Endodermal cell (in vitro differentiated cells): ENCODE measurements at regions not wholly inside any gene's neighbourhood (a gene's known extent, or its start where the extent isn't known, plus 50 kb on each side); places are given as distances from the start of the nearest gene placed in this dataset.

Experiments used
- DNase-seq: peaks from one replicate; pipeline ENCODE4 v3.0.0-alpha.2; 2017
- H3K27ac ChIP-seq: 2 replicates; pipeline ENCODE4 v1.5.1; 2013; ENCODE audit warnings: mild to moderate bottlenecking, low read depth, low read length, moderate library complexity
- H3K27me3 ChIP-seq: 2 replicates; pipeline ENCODE4 v1.6.1; 2013; ENCODE audit warnings: mild to moderate bottlenecking, low read length, moderate library complexity; ENCODE audit not compliant: insufficient read depth, control insufficient read depth, poor library complexity, severe bottlenecking
- H3K36me3 ChIP-seq: 2 replicates; pipeline ENCODE4 v1.7.0; 2013; ENCODE audit warnings: mild to moderate bottlenecking, low read length, moderate library complexity; ENCODE audit not compliant: control insufficient read depth, insufficient read depth
- H3K4me1 ChIP-seq: one replicate; pipeline ENCODE4 v1.7.0; 2013; ENCODE audit warnings: low read length; ENCODE audit not compliant: control insufficient read depth, insufficient read depth
- H3K4me3 ChIP-seq: 2 replicates; pipeline ENCODE4 v1.5.1; 2013; ENCODE audit warnings: mild to moderate bottlenecking, low read length, moderate library complexity
- H3K9ac ChIP-seq: 2 replicates; pipeline ENCODE4 v1.6.1; 2013; ENCODE audit warnings: mild to moderate bottlenecking, low read length, moderate library complexity; ENCODE audit not compliant: poor library complexity, severe bottlenecking; ENCODE audit errors: extremely low read depth
- H3K9me3 ChIP-seq: 2 replicates; pipeline ENCODE4 v1.6.1; 2013; ENCODE audit warnings: mild to moderate bottlenecking, low read length, moderate library complexity; ENCODE audit not compliant: control insufficient read depth
- H3K27ac Mint-ChIP-seq: 2 replicates; pipeline ENCODE4 v1.8.0; 2020; ENCODE audit warnings: mixed read lengths
- H3K27me3 Mint-ChIP-seq: 2 replicates; pipeline ENCODE4 v1.8.0; 2021; ENCODE audit warnings: mild to moderate bottlenecking, mixed read lengths; ENCODE audit not compliant: insufficient read depth
- H3K36me3 Mint-ChIP-seq: 2 replicates; pipeline ENCODE4 v1.8.0; 2020; ENCODE audit warnings: low read depth, mixed read lengths
- H3K4me1 Mint-ChIP-seq: 2 replicates; pipeline ENCODE4 v1.8.0; 2020; ENCODE audit warnings: mixed read lengths
- H3K4me3 Mint-ChIP-seq: 2 replicates; pipeline ENCODE4 v1.8.0; 2020; ENCODE audit warnings: mild to moderate bottlenecking, moderate library complexity, mixed read lengths
- H3K9me3 Mint-ChIP-seq: 2 replicates; pipeline ENCODE4 v1.8.0; 2020; ENCODE audit warnings: mild to moderate bottlenecking, mixed read lengths
- CTCF ChIP-seq: fragments of 200-600 bp; sonication (generic); conservative IDR thresholded peaks from 2 replicates; pipeline ENCODE4 v1.5.0; 2021; ENCODE audit warnings: antibody characterized with exemption, mild to moderate bottlenecking
- WGBS, 2 experiments: methylation state at CpG; one replicate each; pipeline versions ENCODE4 v1.1.5 to v1.1.7; 2013; ENCODE audit warnings: missing lambda C conversion rate in 2 of 2, mixed read lengths in 1 of 2; ENCODE audit not compliant: insufficient coverage in 1 of 2, insufficient read length in 1 of 2; 5-methylcytosine and 5-hydroxymethylcytosine counted together

DNA sequence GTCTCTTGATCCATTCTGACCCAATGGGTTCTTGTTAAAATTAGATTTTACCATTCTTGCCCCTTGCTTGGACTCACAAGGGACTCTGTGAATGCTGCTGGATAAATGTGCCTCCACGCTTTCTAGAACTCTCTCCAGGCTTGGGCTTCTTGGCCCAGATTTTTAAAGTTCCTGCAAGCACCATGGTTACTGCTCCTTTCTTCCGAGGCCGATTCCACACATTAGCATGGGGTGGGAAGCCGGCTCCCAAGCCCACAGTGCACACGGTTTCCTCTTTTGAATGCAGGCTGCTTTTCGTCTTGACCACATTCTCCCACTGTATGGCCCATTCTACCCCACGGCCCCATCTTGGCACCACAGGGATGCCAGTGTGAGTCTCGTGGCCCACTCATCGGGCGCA, 174.3 kb upstream of the PITRM1 start:
- Mint-ChIP-seq H3K4me1 (peaks cover 2% of the 10 kb centered on the region), H3K36me3 (no peaks in the 10 kb centered on the region), H3K9me3 (no peaks in the 10 kb centered on the region), H3K27me3 (peaks cover 2% of the 10 kb centered on the region), H3K4me3 (no peak overlapping the region), H3K27ac (no peak overlapping the region)
- H3K9ac ChIP-seq: no peak overlapping the region
- H3K4me1 ChIP-seq: no peaks in the 10 kb centered on the region
- H3K36me3 ChIP-seq: no peaks in the 10 kb centered on the region
- WGBS, 2 experiments: 92% methylated on average over 8 to 10 of the region's 10 CpGs
- DNase-seq: no peak
- no peaks in the 10 kb centered on the region for H3K27me3 ChIP-seq
- TF ChIP-seq CTCF: no peak
- no peaks in the 10 kb centered on the region for H3K9me3 ChIP-seq
- H3K4me3 ChIP-seq: no peak overlapping the region
- no peak overlapping the region for H3K27ac ChIP-seq

- no peak overlapping the region for H3K27ac Mint-ChIP-seq
- Histone ChIP-seq H3K4me1 (no peaks in the 10 kb centered on the region), H3K36me3 (no peaks in the 10 kb centered on the region), H3K27ac (no peak overlapping the region), H3K9me3 (no peaks in the 10 kb centered on the region), H3K4me3 (no peak overlapping the region), H3K27me3 (no peaks in the 10 kb centered on the region), H3K9ac (no peak overlapping the region)
- 92% methylated on average over 3 of the region's 3 CpGs; no CpG with 5 or more reads in 1 of the 2 experiments for WGBS, 2 experiments
- no peaks in the 10 kb centered on the region for H3K9me3 Mint-ChIP-seq
- TF ChIP-seq CTCF: no peak
- no peaks in the 10 kb centered on the region for H3K36me3 Mint-ChIP-seq
- H3K4me3 Mint-ChIP-seq: no peak overlapping the region
- peaks cover 2% of the 10 kb centered on the region for H3K27me3 Mint-ChIP-seq
- H3K4me1 Mint-ChIP-seq: peaks cover 13% of the 10 kb centered on the region
- DNase-seq: no peak
Measured at GRCh38 chr10:3342771-3343170, 170.2 kb upstream of the PITRM1 start.

DNA sequence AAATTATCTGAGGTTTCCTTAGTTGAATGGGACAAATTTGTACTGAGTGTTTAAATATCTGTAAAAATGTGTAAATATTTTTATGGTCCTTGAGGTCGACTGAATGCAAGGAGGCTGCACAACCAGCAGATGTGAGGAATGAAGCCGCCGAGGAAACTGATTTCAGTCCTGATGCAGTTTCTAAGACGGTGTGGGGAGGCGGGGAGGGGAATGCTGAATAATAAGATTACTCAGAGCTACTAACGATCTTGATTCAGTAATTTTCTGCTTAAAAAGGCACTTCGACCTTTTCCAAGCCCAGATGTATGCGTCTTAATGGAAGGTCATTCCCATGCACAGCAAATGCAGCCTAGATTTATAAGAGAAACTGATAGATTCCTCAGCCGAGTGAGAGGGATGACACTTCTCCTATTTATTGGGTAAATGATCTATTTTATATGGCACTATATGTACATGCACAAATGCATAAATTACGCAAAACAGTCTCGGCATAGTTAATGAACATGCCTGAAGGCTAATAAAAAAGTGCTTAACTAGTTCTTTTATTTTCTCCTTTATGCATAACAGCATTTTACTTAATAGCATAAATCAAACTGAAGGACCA, 167.6 kb upstream of the PITRM1 start:
- H3K4me3 Mint-ChIP-seq: no peak overlapping the region
- H3K27me3 Mint-ChIP-seq: no peaks in the 10 kb centered on the region
- TF ChIP-seq CTCF: no peak
- no peaks in the 10 kb centered on the region for H3K36me3 Mint-ChIP-seq
- Histone ChIP-seq H3K9ac (no peak overlapping the region), H3K4me1 (peaks cover under 1% of the 10 kb centered on the region), H3K27ac (no peak overlapping the region), H3K4me3 (no peak overlapping the region), H3K36me3 (no peaks in the 10 kb centered on the region), H3K9me3 (no peaks in the 10 kb centered on the region), H3K27me3 (no peaks in the 10 kb centered on the region)
- no peak for DNase-seq
- H3K4me1 Mint-ChIP-seq: peaks cover 31% of the 10 kb centered on the region
- WGBS, 2 experiments: 91 to 93% methylated on average over 9 to 11 of the region's 11 CpGs
- H3K9me3 Mint-ChIP-seq: no peaks in the 10 kb centered on the region
- no peak overlapping the region for H3K27ac Mint-ChIP-seq
